ENCODE measurements at regions not wholly inside any gene's neighbourhood (a gene's known extent, or its start where the extent isn't known, plus 50 kb on each side); places are given as distances from the start of the nearest gene placed in this dataset.

GRCh38 chr4:98828801-98829200 is 100.1 kb downstream of the EIF4E start:
- TF ChIP-seq YY1 (IDR thresholded peaks at IDR 0.05; ENCODE audit: insufficient read depth, insufficient read length), result no peak
- no peak for TF ChIP-seq ZNF274 (IDR thresholded peaks at IDR 0.05; ENCODE audit: low read depth, low read length)
- TF ChIP-seq SUZ12 (IDR thresholded peaks at IDR 0.05; ENCODE audit: extremely low read depth, insufficient read depth, insufficient read length), result no peak
